GM12892 (cell line): ENCODE measurements at regions not wholly inside any gene's neighbourhood (a gene's known extent, or its start where the extent isn't known, plus 50 kb on each side); places are given as distances from the start of the nearest gene placed in this dataset.

Source experiments
- DNase-seq: peaks from one replicate; pipeline ENCODE4 v3.0.0; 2011; ENCODE audit not compliant: insufficient read length
- FAIRE-seq: peaks from 2 replicates; lab custom pipeline; 2011; peaks lifted over from hg19 to GRCh38; lab: Jason Lieb, UNC
- POLR2A ChIP-seq: IDR thresholded peaks from 2 replicates; pipeline ENCODE4 v1.6.1; 2011; ENCODE audit warnings: low read depth, low read length, control low read depth
- POLR2AphosphoS5 ChIP-seq: IDR thresholded peaks from 2 replicates; pipeline ENCODE4 v1.6.1; 2011; ENCODE audit warnings: low read depth, low read length, control low read depth
- TAF1 ChIP-seq: IDR thresholded peaks from 2 replicates; pipeline ENCODE4 v1.6.1; 2011; ENCODE audit warnings: low read depth, mild to moderate bottlenecking, control low read depth, low read length, borderline replicate concordance

DNA sequence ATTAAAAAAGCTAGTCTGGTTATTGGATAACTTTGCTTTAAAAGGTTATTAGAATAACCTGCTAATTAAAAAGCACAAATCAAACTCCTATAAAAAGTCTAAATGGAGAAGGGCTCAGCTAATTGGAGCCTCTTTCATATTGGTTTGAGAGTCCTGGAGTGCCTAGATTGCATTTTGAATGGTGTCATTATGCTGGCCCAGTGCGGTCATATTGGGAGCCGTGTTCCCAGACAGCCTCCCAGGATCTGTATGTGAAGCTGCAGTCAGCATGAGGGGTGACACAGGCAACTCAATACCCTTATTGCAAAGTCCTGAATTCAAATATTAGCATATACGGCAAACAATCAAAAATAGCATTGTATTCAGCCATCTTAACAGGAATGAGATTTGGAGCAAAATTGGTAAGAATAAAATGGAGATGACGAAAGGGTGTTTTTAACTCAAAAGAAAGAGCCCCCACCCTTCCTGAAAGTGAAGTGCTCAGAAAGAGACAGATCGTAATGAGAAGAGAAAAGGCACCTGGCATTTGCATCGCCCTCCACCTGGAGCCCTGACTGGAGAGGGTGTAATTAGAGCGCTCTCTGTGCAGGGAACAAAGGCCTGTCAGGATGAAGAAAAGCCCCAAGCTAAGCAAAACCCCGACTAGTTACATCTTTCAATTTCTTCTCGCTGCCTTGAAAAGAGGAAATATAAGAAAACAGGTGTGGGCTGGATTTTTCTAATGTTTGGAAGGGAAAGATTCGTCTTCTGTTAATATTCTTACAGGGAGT, 621.0 kb upstream of the ADAMTS16 start:
- DNase-seq (no peak), FAIRE-seq (no peak)
- TF ChIP-seq POLR2A (no peak), POLR2AphosphoS5 (no peak), TAF1 (no peak)

GRCh38 chr5:4520559-4520958, 619.6 kb upstream of the ADAMTS16 start:
- FAIRE-seq (no peak), DNase-seq (no peak)
- no peak for TF ChIP-seq POLR2AphosphoS5
- no peak for TF ChIP-seq TAF1
- TF ChIP-seq POLR2A: no peak

GRCh38 chr5:4523038-4523437, 617.1 kb upstream of the ADAMTS16 start:
- no peak for TF ChIP-seq POLR2AphosphoS5
- TF ChIP-seq TAF1: no peak
- no peak for TF ChIP-seq POLR2A
- no peak for DNase-seq
- no peak for FAIRE-seq

DNA sequence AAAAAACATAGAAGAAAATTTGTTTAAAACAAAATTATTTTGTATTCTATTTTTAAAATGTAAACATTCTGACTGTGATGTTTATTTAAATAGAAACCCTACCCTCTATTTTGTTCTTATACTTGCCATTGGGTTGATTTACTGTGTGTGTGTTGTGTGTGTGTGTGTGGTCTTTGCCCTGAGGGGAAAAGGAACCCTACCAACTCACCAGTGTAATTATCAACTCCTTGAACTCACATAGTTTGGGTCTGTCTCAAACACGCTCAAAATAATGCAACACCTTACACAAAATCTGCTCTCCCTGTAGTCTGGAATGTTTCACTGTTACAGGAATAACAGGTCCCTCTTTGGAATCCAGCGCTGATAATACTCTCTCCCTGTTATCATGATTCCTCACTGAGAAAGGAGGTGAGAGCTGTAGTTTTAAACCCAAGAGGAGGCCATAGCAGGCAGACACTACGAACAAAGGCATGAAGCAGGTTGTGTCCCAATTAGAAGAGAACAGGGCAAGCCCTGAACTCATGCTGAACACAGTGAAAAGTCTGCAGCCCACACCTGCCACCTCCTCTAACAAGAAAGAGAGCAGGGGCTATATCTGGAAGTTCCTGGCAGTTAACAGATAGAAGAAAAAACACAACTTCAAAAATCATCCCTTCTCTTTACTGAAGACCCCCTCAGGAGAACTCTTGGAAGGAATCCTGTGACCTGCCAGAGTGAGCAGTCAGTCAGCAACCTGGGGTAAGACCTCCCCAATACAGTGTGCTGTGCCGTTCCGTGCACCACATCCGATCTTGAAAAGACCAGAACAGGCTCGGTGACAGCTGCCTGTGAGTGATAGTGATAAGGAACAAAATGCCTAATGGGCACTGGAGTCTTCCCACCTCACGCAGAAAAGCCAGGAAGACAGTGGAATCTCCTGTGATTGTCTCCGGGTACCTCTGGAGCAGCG, 608.1 kb upstream of the ADAMTS16 start:
- no peak for DNase-seq
- no peak for FAIRE-seq
- TF ChIP-seq TAF1 (no peak), POLR2A (no peak), POLR2AphosphoS5 (no peak)

DNA sequence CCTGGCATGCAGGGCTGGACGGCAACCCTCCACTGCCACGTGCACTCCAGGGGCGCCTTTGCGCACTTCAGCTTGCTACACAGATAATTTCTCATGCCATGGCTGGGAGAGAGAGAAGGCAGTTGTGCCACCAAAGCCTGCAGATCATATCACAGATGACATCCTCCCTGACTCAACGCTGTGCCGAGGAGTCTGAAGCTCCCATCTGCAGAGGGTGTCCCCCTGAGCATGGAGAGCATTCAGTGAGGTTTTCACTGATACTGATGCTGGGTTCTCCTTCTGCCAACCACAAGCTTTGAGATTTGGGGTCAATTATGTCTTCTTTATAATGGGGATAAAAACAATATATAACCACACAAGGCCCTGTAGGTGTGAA, 607.4 kb upstream of the ADAMTS16 start:
- no peak for TF ChIP-seq POLR2A
- TF ChIP-seq POLR2AphosphoS5: no peak
- no peak for TF ChIP-seq TAF1
- no peak for DNase-seq
- FAIRE-seq: no peak

GRCh38 chr5:4533457-4534105, 606.5 kb upstream of the ADAMTS16 start:
- FAIRE-seq (no peak), DNase-seq (no peak)
- TF ChIP-seq POLR2A: no peak
- no peak for TF ChIP-seq TAF1
- TF ChIP-seq POLR2AphosphoS5: no peak

- DNase-seq (no peak), FAIRE-seq (no peak)
- no peak for TF ChIP-seq POLR2AphosphoS5
These were observed 602.6 kb upstream of the ADAMTS16 start for GRCh38 chr5:4537489-4537888.

DNA sequence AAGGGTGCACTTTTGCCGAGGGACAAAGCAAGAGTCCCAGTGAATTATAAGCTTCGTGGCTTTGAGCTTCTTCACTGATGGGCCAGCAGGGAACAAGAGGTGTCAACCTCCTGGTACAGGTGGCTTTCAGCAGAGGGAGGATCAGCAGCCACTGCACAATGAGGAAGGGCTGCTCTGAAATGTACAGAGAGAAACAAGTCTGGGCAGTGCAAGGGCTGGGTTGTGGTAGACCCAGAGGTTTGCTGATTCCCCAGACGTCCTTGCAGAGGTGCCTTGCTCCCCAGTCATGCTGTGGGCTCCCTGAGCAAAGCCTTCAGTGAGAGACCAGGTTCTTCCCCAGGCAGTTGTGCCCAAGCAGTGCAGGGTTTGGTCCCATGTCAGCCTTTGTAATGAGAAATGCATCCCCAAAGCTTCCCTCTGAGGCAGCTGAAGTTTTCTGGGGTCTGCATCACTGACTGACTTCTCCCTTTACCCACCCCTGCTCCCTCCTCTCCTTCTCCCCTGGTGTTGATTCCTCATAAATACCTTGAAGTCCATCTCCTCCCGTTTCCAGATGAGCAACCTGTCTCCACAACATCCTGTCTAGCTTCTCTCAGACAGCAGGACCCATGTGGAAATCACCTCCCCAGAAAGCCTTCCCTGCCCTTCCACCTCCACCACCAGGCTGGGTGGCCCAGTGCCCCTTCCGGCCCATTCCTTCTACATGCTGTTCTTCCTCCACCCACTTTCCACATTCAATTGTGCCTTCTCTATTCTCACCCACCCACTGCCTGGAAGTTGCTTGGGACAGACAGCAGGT, 599.6 kb upstream of the ADAMTS16 start:
- FAIRE-seq (no peak), DNase-seq (no peak)
- no peak for TF ChIP-seq TAF1
- no peak for TF ChIP-seq POLR2A
- TF ChIP-seq POLR2AphosphoS5: no peak

DNA sequence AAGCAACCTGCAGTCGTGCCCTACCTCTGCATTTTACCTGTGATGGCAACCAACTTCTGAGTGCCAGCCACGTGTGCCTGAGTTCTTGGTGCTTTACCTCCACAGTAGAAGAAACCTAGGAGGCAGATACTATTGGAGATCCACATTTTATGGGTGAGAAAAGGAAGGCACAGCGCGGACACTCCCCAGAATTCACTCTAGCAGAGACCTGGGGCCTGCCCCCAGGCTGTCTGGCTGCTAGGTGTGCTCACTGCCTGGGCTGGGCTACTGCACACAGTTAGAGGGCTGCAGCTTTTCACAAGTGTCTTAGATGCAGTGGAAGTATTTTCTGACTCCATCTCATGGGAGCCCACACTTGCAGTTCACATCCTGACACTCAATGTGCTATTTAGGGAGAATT, 598.8 kb upstream of the ADAMTS16 start:
- TF ChIP-seq TAF1: no peak
- TF ChIP-seq POLR2AphosphoS5: no peak
- no peak for TF ChIP-seq POLR2A
- DNase-seq (no peak), FAIRE-seq (no peak)

DNA sequence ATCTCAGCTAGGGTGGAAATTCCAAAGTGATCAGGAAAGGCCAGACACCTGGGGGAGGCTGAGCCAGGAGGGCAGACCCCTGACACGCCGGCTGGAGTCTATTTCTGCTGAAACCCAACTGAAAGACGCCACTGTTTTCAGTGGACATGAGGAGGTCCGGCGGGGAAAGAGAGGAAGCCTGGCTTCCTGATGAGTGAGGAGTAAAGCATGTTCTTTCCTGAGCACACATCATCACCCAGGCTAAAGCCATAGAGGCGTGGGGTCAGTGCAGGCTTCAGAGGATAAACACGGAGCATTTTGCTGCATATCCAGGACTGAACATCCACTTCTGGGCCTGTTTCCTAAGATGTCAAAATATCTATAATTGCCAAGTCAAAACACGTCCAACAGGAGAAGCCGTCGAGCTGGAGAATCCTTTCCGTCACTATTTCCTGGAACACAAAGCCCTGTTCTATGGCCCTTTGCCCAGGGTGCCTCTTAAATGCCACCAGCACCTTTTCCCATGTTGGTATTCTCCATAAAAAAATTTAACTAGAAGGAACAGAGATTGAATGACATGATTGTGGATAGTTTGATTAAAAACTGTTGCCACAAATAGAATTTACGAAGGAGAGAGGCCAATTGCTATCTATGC, 597.9 kb upstream of the ADAMTS16 start:
- FAIRE-seq (no peak), DNase-seq (no peak)
- TF ChIP-seq POLR2AphosphoS5: no peak
- no peak for TF ChIP-seq POLR2A
- no peak for TF ChIP-seq TAF1
